ENCODE measurements at regions not wholly inside any gene's neighbourhood (a gene's known extent, or its start where the extent isn't known, plus 50 kb on each side); places are given as distances from the start of the nearest gene placed in this dataset.

DNA sequence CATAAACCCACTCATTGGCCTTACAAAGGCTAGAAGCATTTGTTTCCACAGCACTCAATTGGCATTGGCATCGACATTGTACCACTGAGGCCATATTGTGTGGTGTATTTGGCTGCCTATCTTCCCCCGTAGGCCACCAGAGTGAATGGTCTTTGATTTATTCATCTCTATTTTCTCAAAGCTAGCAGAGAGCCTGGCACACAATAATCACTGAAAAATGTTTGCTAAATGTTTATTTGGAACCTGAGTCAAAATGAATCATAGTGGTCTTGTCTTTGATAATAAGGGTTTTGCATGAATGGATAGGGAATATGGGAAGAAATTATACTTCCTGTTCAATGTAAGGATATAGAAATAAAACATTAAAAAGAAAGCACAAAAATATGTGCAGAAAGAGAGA lies 107.3 kb upstream of the SLC8A1 start:
- DNase-seq (ENCODE audit: low read depth in 4 of 4, low spot score in 3 of 4): no peak

DNA sequence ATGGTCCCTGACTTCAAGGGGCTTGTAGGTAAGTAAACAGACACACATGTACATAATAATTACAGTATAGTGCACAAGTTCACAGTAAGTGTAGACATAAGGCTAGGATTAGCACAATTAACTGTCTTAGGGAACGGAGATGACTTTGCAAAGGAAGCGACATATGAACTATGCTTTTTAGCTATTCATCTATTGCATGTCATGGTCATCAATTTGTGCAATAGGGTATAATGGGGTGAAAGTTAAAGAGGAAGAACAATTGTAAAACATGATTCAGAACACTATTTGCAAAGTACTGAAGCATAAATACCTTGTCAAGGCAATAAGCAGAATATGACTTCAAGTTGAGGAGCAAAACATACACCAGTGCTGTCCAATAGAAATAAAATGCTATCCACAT lies 112.3 kb upstream of the SLC8A1 start:
- DNase-seq (ENCODE audit: low read depth in 4 of 4, low spot score in 3 of 4): no peak

DNA sequence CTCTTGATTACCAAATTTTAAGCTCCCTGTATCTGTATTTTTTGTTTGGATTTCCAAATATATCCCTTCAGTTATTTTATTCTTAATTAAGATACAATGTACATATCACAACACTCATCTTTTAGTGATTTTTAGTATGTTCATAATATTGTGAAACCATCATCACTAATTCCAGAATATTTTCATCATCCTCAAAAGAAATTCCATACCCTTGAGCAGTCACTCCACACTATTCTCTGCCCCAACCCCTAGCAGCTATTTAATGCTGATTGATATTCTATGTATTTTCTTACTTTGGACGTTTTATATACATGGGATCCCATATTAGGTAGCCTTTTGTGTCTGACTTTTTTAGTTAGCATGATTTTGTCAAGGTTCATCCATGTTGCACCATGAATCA lies 127.4 kb upstream of the SLC8A1 start:
- no peak for DNase-seq (ENCODE audit: low read depth in 4 of 4, low spot score in 3 of 4)

- no peak for DNase-seq (ENCODE audit: low read depth in 4 of 4, low spot score in 3 of 4)
These were observed 132.5 kb upstream of the SLC8A1 start for GRCh38 chr2:40584432-40584831.

- no peak for DNase-seq (ENCODE audit: low read depth in 4 of 4, low spot score in 3 of 4)
These were observed 139.9 kb upstream of the SLC8A1 start for GRCh38 chr2:40591774-40592173.

DNA sequence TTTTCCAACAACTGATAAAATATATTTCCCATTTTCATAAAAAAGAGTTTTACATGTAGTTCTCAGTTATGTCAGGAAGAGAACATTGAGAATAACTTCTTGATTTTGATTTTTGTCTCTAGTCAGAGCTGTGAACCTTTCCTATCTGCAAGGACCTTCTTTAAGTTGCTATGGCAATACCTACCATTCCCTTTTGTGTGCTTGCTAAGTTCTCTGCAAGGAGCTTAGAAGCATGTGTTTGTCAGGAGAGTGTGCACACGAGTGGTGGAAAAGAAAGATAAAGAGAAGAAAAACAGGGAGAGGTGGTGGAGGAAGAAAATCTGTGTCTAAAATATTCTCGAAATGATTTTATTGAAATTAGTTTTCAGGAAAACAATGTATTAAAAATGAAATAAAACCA lies 140.3 kb upstream of the SLC8A1 start:
- no peak for DNase-seq (ENCODE audit: low read depth in 4 of 4, low spot score in 3 of 4)

GRCh38 chr2:40606862-40607261 lies 155.0 kb upstream of the SLC8A1 start:
- DNase-seq (ENCODE audit: low read depth in 4 of 4, low spot score in 3 of 4): no peak

- no peak for DNase-seq (ENCODE audit: low read depth in 4 of 4, low spot score in 3 of 4)
These were observed 159.3 kb upstream of the SLC8A1 start for GRCh38 chr2:40611196-40611595.

DNA sequence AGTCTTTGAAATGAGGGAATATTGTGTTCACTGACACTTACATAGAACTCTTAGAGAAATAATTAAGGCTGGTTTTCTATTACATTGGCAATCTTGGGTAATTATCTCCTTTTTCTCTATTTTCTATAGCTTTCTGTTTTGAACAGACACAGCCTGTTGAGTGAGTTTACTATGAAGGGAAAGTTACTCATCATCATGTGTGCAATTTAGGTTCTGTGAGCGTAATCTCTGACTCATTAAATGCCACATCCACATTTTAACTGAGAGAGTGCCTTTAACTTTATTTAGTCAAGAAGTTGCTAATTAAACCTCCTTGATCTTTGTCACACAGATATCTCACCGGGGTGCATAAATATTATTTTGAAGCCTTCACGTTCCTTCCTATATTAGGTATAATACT lies 174.0 kb upstream of the SLC8A1 start:
- DNase-seq (ENCODE audit: low read depth in 4 of 4, low spot score in 3 of 4): no peak

DNA sequence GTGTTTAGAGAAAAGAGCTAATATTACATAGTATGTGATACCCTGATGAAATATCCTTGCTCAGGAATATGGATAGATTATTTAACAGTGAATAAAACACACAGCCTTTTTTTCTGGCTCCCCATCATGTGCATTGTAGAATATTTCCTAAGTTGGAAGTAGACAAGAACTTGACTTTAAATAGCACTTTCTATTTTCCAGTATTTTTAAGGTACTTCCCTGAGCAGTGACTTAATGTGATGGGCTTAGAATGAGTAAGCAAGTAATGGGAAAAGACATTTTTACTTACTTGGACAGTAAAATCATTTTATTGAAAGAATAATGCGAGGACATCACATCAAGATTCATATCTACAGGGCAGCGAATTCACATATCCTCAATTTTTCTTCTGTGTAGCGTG lies 176.7 kb upstream of the SLC8A1 start:
- no peak for DNase-seq (ENCODE audit: low read depth in 4 of 4, low spot score in 3 of 4)

GRCh38 chr2:40629768-40630434 lies 178.0 kb upstream of the SLC8A1 start:
- no peak for DNase-seq (ENCODE audit: low read depth in 4 of 4, low spot score in 3 of 4)

GRCh38 chr2:40639320-40639719 lies 187.4 kb upstream of the SLC8A1 start:
- peak; percentile 10 to 28 (median 24) for DNase-seq (ENCODE audit: low read depth in 4 of 4, low spot score in 3 of 4)

DNA sequence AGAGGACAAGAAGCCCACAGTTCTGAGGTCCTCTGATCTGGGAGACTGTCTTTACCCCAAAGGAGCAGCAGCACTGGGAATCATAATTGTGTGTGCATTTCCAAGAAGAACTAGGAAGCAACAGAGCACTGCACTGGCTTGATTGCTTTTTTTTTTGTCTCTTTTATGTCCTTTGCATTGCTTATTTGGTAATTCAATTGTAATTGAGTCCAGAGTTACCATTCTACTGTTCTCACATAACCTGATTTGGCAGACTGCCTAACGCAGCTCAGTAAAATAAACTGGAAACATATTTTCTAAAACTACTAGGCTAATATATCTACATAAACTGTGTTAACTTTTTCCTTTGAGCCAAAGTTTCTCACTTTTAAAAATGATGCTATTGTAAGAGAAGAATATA lies 190.3 kb upstream of the SLC8A1 start:
- no peak for DNase-seq (ENCODE audit: low read depth in 4 of 4, low spot score in 3 of 4)

DNA sequence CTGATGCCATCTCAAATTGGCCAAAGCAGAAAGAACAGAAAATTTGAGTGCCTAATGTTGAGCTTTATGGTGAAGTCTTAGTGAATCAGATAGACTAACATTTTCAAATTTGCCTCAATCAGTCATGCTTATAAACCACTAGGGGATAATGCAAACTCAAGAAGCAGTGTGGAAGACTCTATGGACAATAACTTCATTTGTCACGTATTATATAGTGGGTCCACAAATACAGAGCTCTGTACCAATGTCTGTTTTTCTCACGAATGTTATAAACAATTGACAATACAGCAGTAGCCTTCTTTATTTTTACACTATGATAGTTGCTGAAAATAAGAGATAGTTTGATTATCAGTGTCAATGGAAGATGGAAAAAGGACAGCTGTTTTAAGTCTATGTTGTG lies 190.8 kb upstream of the SLC8A1 start:
- DNase-seq (ENCODE audit: low read depth in 4 of 4, low spot score in 3 of 4): no peak

DNA sequence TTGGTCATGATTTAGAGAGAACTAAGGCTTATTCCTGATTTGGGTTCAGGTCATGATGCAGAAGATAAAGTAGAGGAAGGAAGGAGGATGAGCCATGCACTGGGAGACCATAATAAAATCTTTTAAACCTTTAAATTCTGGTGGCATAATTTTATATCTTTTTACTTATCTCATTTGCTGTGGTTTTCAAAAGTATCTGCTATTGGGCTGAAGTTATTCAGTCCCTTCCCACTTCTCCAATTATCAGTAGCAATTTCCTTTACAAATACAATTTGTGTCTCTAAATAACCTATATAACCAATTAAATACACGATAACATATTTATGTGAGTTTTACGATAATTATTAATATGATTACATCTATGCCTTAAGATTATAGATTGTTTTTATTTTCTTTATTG lies 194.8 kb upstream of the SLC8A1 start:
- no peak for DNase-seq (ENCODE audit: low read depth in 4 of 4, low spot score in 3 of 4)

GRCh38 chr2:40652155-40652554 lies 200.3 kb upstream of the SLC8A1 start:
- no peak for DNase-seq (ENCODE audit: low read depth in 4 of 4, low spot score in 3 of 4)

GRCh38 chr2:40653829-40654228 lies 201.9 kb upstream of the SLC8A1 start:
- DNase-seq (ENCODE audit: low read depth in 4 of 4, low spot score in 3 of 4): no peak

DNA sequence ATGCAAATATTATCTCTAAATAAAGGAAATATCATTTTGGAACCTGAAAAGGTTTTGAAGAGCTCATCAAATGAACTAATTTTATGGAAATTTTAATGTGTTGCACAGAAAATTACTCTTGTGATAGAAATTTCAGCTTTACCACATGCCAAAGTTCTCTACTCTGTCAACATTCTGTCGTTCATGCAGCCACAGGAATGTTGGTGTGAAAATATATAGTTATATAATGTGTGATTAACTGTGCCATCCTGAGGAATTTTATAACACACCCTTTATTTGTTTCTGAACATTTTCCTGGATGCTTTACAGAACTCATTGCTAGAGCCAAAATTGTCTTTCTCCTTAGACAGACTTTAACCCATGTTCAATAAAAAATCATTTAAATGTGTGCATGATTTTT lies 202.5 kb upstream of the SLC8A1 start:
- DNase-seq (ENCODE audit: low read depth in 4 of 4, low spot score in 3 of 4): no peak

- peak in 1 of 4 donors; percentile 25 for DNase-seq (ENCODE audit: low read depth in 4 of 4, low spot score in 3 of 4)
These were observed 207.1 kb upstream of the SLC8A1 start for GRCh38 chr2:40658941-40659340.

GRCh38 chr2:40665493-40666232 lies 213.8 kb upstream of the SLC8A1 start:
- DNase-seq (ENCODE audit: low read depth in 4 of 4, low spot score in 3 of 4): no peak

- peak; percentile 16 to 67 (median 43) for DNase-seq (ENCODE audit: low read depth in 4 of 4, low spot score in 3 of 4)
These were observed 214.5 kb upstream of the SLC8A1 start for GRCh38 chr2:40666398-40666797.

GRCh38 chr2:40668425-40668824 lies 216.5 kb upstream of the SLC8A1 start:
- DNase-seq (ENCODE audit: low read depth in 4 of 4, low spot score in 3 of 4): no peak
